ENCODE measurements at regions not wholly inside any gene's neighbourhood (a gene's known extent, or its start where the extent isn't known, plus 50 kb on each side); places are given as distances from the start of the nearest gene placed in this dataset.

DNA sequence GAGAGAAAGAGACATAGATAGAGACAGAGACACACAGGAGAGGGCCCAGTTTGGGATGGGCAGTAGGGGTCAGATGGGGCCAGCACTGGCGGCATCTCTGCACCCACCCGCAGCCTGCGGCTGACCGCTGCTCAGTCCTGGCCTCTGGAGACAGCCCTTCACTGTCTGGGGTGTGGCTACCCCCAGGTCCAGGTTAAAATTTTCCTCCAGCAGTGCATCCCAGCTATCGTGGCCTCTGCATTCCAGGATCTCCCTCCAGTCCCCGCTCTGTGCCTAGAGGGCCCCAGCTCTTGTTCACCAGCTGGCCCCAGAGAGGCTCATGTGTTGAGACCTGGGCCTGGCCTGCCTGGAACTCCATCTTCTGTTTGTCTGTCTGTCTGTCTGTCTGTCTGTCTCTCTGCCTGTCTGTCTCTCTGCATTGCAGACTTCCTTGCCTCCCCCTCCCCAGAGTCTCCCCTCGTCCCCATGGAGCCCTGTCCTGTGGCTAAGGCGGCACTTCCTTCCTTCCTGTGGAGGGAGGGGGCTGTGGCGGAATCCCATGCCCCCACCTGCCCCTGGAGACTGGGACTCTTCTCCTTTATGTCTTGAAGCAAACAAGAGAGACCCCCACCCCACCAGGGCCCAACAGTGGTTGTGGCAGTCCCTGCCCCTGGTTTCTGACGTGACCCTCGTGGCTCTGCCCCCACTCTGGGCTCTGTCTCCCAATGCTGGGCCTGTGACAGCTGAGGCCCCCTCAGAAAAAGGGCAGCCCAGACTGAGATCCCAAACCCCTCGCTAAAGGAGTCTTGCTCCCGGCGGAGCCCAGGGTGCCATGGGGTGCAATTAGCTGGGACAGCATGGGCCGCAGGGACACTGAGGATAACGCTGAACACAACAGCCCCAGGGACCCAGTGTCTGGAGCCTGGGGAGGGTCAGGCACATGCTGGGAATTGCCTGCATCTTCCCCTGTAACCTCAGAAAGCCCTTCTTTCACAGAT, 241.8 kb downstream of the NPHP4 start:
- no peak for DNase-seq (ENCODE audit: low read depth in 3 of 3)

DNA sequence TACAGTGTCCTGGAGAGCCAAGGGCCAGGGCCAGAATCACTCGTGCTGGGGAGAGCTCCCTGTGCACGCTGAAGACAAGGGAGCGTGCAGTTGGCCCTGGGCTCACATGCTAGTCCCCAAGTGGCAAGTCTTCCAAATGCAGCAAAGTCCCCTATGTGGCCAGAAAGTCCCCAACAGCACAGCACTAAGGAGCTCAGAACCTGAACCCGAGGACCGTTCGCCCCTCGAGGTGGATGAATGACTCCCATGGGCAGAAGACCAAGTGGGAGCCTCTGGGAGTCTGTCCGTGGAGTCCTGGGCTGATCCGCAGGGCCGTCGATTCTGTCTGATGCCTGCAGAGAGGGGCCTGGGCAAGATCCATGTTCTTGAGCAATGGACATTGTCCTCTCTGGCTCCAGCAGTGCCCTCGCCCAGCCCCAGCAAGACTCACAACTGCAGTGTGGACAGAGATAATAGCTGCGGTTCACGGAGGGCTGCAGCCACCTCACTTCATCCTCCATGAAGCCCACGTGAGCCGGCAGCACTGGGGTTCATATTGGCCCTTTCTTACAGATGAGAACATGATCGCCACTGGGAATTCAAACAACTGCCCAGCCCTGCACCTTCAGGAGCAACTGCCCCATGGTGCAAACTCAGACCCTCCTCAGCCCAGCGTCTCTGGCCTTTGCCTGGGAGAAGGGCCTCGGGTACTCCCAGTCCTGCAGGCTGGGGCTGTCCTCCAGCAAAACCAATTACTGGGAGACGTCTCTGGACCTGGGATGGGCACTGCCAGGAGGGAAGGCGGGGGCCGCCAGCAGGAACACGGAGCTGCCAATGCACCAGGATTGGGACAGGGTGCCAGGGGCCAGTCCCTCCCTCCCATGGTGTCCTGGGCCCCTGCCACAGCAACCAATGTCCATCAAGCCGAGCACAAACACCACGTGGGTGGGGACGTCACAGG, 243.7 kb downstream of the NPHP4 start:
- DNase-seq (ENCODE audit: low read depth in 3 of 3) = no peak

DNA sequence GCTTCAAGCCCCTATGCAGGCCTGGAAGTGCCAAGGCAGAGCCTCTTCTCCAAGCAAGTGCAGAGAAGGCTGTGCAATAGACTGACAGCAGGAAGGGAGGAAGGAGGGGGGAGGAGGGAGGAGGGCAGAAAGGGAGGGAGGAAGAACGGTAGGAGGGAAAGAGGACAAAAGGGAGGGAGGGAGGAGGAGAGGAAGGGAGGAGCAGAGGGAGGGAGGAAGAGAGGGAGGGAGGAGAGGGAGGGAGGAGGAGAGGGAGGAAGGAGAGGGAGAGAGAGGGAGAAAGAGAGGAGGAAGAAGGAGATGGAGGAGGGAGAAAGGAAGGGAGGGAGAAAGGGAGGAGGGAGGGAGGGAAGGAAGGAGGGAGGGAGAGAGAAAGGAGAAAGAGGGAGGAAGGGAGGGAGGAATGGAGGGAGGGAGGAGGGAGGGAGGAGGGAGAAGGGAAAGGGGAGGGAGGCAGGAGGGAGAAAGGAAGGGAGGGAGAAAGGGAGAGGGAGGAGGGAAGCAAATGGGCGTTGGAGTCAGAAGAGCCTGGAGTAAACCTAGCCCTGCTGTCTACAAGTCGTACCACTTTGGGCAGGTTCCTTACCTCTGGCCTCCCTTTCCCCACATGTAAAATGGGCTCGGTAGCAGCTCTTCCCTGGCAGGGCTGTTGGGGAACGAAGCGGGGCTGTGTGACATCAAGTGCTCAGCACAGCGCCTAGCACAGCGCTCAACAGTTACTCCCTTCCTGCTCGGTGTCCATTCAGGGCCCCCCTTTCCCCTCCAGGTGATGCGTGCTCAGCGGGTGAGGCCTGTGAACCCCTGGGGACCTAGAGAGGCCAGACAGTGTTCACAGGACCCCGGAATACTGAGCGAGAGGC, 244.6 kb downstream of the NPHP4 start:
- no peak for DNase-seq (ENCODE audit: low read depth in 3 of 3)

DNA sequence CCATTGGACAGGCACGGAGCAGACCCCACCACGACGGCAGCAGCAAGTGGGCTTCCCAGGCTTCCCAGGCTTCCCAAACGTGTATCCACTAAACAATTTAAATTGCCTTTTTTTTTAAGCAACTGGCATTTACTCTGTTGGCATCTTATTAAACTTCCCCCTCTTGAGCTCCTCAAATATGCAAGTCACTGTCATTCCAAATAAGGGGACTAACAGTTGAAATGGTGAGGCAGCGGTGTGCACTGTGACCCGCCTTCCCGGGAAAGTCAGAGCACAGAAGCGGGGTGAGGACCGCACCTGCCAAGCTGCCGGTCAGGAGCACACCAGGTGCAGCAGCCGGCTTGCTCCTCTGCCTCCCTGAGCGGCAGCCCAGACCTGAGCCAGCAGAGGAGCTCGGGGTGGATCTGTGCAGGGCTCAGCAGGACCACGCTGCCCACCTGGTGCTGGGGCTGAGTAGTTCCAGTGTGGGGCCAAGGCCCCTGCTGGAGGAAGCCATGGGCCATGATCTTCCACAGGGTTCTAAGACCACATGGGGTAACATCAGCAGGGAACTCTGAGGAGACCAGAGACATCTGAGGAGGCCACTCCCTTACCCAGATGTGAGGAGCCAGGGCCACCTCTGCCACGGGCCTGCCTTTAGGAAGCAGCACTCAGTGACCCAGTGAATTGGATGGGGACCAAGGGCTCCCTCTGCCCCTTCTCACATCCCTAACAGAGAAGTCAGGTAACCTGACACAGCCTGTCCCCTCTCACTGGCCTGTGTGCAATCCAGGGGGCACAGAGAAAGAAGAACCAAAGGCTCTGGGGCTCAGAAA, 245.4 kb downstream of the NPHP4 start:
- DNase-seq (ENCODE audit: low read depth in 3 of 3) = no peak

DNA sequence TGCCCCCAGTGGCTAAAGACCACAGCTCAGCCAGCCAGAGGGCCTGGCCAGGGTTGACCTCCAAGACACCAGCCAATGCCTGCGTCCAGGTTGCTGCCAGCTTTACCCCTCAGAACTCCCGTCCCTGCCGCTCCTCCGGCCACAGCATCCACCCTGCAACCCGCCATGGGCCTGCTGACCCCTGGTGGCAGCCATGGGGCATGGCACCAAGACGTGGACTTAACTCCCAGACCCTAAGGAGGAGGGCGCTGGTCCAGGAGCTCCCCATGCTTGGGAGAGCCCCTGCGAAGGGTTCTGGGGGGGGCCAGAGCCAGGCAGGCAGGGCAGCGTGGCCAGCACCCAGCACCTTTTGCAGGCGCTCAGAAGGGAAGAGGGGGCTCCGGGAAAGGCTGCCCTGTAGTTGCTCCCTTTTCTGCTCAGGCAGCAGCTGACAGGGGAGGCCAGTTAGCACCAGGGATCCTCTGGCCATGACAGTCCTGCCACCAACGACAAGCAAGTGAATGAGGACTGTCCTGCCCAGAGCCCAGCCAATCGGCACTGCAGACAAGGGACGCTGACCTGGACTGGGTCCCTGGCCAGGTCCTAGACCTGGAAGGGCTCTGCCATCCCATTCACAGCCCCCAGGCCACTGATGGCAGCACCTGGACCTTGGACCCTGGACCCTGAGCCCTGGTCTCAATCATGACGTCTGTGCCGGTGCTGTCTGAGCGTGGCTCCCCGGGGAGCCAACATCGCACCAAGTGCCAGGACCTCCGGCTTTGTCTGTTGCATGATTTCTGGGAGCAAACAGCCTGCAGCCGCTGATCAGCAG, 246.2 kb downstream of the NPHP4 start:
- DNase-seq (ENCODE audit: low read depth in 3 of 3) = peak; percentile 15 to 42 (median 35)

DNA sequence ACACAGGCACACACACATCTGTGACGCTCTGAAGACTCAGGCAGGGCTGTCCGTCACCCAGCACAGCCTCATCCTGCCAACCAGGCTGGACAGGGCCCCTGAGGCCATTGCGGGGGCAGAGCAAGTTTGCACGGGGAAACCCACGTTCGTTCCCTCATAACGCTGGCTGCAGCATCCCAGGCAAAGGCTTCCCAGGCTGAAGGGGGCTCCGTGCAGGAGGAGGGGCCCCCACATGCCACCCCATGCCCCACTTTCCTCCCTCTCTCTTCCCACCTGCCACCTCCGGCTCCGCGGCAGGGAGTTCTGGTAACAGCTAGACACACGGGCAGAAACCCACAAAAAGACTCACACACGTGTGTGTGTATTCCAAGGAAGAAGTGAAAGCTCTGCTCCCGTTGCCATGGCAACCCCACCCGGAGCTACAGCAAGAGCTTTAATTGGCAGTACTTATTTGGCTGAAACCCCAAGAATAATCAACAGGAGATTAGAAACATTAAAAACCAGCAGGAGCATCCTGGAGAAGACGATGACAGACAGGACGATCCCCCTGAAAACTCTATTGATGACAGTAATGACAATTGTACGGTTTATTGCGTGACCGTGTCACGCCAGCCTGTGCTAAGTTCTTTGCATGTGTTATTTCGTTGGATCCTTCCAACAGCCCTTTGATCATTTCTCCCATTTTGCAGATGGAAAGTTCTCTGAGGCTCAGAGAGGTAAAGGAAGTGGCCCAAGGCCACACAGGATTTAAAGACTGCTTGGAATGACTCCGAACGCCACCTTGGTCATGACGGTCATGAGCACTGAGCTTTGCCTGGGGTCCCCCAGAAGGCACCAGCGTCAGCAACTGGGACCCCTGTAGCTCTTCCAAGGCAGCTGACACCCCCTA, 247.1 kb downstream of the NPHP4 start:
- DNase-seq (ENCODE audit: low read depth in 3 of 3) = no peak

DNA sequence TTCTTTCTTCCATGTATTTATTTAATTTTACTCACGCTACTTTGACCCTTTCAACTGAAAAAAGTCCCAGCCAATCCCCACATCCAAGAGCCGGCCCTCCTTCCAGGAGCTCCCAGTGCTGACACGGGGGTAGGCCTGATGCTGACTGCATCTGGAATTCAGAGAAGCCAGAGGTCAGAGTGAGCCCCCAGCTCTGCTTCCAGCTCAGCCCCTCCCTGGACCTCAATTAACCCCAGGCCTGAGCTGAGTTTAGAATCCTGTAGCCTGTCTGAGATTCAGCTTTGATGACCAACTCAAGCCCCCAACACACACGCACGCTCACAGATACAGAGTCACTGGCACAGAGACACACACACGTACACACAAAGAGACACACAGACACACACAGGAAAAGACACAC, 247.9 kb downstream of the NPHP4 start:
- no peak for DNase-seq (ENCODE audit: low read depth in 3 of 3)

DNA sequence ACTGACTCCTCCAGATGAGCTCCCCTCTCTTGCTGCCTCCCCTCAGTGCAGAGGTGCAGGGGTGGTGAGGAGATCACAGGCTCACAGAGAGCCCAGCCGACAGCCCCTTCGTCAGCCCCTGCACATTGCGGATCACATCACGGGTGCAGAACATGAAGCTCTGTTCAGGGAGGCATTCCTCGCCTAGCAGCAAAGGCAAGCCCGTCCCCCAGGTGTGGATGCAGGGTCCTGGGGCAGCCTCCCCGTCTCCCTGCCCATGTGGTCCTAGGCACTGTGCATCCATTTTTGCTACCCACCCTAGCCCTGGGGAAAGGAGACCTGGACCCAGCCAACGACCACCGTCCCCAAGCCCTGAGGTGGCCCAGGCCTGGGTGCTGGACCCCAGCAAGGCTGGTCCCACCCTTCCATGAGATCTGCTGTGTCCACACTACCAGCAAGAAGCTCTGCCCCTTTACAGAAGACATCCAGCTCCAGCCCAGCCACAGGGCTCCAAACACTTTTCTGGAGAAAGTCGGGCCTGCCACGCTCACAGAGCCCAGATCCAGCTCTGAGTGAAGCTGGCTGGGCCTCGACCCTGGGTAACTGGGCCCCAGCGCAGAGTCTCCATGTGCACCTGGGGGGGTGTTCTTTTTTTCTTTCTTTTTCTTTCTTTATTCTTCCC, 248.7 kb downstream of the NPHP4 start:
- DNase-seq (ENCODE audit: low read depth in 3 of 3) = no peak

DNA sequence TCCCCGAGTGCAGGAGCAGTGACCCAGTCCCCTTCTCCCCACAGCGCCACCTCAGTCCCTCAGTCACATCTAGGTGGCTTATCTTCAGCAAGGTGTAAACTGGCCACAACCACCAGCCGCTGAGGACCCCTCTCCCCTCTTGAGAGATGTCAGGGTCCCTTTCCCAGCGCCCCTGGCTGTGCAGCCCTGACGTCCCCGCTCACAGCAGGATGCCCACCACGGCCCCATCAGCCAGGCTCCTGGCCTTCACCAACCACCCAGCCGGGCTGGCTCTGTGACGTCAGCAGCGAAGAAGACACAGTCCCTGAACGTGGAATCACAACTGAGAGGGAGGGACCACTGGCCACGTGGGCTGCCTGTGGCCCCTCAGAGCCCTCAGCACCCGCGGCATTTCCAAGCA, 249.4 kb downstream of the NPHP4 start:
- no peak for DNase-seq (ENCODE audit: low read depth in 3 of 3)

DNA sequence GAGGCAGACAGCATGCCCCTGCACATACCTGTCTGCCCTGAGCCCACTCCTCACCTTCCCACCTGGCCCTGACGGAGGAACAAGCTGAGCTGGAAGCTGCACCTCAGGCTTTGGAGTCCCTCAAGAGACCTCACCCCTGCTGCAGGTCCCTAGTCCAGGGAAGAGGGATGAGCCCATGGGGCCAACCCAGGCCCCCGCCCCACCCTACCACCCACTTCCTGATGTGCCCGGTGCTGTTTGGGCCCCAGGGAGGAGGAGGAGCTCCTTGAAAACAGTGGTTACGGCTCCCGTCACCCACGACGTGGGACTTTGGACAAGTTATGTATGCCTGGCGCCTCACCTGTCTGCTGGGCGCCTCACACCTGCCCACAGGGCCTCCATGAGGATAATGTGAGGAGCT, 250.2 kb downstream of the NPHP4 start:
- DNase-seq (ENCODE audit: low read depth in 3 of 3) = no peak

DNA sequence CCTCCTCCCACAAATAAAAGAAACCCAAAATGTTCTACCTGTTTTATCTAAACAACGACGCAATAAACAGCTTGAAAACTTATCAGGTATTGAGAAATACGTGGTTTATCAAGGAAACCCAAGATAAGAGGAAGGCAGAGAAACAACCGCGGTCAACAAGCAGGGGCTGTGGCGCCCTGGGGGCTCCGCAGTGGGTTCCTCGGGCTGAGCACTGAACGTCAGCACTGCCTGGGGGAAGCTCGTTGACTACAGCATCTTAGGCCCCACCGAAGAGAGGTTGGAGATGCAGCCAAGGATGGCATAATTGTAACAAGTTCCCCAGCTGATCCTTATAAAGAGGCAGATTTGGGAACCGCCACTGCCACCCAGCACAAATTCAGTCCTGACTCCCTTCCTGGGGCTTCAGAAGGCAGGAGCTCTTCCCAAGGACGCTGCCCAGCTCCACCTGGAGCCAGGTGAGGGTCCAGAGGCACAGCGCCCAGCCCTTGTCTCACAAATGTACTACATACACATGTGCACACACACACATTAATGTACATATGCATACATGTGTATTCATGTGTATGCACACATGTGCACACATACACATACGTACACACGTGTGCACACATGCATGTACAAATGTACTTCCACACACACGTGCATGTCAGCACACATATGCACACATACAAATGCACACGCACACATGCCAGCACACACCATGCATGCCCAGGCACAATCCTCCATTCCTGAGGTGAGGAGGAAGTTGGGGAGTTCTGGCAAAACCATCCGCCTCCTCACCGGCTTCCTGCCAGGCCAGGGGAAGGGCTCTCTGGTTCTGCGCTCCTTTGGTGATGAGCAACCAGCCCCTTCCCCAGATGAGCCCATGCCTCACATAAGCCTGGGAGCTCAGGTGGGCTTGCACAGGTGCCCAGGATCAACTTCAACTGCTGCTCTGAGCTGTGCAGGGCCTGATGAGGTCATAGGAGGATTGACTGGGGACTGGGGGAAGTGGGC, 251.1 kb downstream of the NPHP4 start:
- no peak for DNase-seq (ENCODE audit: low read depth in 3 of 3)

DNA sequence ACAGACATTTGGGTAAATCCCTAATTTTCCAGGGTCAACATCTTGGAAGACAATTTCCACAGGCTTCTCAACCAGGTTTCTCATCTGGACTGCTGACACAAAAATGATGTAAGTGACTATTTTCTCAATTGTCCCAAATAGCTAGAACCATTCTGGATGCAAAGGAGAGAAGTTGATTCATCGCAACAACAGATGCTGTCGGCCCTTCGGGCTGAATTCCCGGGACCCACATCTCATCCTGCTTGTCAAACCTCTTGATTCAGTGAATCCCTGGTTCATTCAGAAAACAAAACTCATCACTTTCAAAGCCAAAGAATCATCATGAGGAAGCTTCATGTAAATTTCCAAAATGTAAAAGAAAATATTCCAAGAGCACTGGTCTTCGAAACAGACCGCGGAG, 251.8 kb downstream of the NPHP4 start:
- no peak for DNase-seq (ENCODE audit: low read depth in 3 of 3)

DNA sequence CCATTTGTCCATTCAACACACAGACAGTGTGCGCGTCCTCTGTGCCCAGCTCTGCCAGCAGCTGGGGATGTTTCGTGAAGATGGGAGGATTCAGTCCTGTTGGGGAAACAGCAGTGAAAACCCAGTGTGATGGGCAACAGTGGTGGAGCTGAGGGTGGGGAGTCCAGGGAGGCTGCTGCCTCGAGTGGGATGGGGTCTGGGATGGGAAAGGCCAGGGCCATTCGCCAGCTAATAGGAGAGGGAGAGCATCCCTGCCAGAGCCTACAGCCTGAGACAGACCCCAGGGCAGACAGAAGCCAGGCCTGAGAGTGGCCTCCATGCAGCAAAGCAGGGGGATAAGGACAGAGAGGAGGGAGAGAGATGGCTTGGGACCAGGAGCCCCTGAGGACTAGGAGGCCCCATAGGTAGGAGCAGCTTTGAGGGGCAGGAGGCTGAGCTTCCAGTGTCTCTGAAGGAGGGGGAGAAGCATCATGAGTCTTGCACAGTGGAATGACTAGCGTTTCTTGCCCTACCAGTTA, 252.6 kb downstream of the NPHP4 start:
- no peak for DNase-seq (ENCODE audit: low read depth in 3 of 3)

DNA sequence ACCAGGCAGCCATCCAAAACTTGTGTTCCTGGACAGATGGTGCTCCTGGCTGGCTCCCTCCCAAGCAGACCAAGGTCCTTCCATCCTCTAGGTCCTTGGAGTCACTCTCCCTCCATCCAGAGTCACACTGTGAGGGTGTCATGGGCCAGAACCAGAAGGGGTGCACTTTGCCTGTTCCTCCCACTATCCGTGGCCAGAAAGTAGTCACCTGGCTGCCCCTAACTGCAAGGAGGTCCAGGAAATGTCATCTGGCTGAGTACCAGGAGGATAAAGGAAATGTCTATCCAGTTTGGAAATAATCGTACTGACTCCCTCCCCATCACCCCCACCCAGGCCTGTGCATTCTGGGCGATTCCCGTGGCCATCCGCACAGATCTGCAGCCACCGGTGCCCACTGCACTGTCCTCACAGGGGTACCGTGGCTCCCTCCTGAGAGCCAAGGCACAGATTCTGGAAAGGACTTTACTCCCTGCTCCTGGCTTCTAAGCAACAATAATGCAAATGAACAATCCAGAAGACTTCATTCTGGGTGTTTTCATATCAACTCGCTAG, 253.2 kb downstream of the NPHP4 start:
- no peak for DNase-seq (ENCODE audit: low read depth in 3 of 3)

DNA sequence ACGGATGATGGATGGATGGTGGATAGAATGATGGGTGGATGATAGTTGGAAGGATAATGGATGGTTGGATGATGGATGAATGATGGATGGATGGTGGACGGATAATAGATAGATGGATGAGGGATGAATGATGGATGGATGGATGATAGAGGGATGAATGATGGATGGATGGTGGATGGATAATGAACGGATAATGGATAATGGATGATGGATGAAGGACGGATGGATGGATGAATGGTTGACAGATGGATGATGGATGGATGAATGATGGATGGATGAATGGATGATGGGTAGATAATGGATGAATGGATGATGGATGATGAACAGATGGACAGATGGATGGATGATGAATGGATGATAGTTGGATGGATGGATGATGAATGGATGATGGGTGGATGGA, 255.1 kb downstream of the NPHP4 start:
- DNase-seq (ENCODE audit: low read depth in 3 of 3) = no peak

DNA sequence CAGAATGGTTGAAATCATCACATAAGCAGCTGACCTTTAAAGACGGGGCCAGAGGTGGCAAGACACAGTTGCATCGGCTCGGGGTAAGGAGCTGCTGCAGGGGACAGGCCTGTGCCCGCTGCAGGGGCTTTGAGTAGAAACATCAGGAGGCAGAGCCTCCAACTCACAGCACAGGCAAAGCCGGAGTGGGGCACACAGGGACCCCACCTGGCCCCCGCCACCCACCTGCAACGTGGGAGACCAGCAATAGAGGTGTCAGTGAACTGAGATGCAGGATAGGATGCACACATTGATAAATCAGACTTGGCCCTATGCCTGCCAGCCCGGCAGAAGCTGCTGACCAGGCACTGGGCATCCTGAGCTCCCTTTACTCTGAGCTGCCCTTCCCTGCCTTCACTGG, 257.2 kb downstream of the NPHP4 start:
- no peak for DNase-seq (ENCODE audit: low read depth in 3 of 3)

DNA sequence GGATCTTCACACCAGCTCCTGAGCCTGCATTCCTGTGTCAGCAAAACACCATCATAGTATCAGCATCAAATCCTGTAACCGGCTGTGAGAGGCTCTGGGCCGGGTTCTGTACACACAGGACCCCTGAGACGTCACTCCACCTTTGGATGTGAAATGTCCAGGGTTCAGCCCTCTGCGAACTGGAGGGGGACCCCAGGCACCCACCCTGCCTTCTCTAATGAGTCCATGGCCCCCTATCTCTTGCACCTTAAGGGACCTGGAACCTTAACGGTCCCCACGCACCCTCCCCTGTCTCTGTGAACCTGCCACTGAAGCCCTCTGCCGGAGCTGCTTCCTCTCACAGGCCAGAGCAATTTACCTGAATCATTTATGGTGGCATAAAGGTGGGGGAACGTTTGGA, 257.8 kb downstream of the NPHP4 start:
- DNase-seq (ENCODE audit: low read depth in 3 of 3) = no peak
